22Rv1 (cell line): ENCODE measurements at regions not wholly inside any gene's neighbourhood (a gene's known extent, or its start where the extent isn't known, plus 50 kb on each side); places are given as distances from the start of the nearest gene placed in this dataset.

Experiments
- H3K27ac ChIP-seq: fragments of 450-650 bp; 2 replicates; pipeline ENCODE4 v1.5.1; 2017
- ZFX ChIP-seq: fragments of 450-650 bp; IDR thresholded peaks from 2 replicates; pipeline ENCODE4 v1.6.1; 2017; ENCODE audit warnings: antibody characterized with exemption, borderline replicate concordance
- TF ChIP-seq, protein P1 (sequence below): fragments of 450-650 bp; IDR thresholded peaks from 2 replicates; pipeline ENCODE4 v1.5.1; 2017; ENCODE audit warnings: mild to moderate bottlenecking

DNA sequence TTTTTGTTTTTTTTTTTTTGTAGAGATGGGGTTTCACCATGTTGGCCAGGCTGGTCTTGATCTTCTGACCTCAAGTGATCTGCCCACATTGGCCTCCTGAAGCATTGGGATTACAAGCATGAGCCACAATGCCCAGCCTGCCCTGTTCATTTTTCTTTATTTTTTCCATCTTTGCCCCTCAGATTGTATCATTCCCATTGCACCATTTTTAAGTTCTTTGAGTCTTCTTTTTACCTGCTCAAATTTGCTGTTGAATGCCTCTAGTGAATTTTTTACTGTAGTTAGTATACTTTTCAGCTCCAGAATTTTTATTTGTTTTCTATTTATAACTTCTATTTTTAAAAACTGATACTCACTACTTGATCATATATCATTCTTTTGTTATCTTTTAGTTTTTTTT is 101.4 kb upstream of the SLC4A10 start:
- H3K27ac ChIP-seq: no peak overlapping the region
- TF ChIP-seq, protein P1, sequence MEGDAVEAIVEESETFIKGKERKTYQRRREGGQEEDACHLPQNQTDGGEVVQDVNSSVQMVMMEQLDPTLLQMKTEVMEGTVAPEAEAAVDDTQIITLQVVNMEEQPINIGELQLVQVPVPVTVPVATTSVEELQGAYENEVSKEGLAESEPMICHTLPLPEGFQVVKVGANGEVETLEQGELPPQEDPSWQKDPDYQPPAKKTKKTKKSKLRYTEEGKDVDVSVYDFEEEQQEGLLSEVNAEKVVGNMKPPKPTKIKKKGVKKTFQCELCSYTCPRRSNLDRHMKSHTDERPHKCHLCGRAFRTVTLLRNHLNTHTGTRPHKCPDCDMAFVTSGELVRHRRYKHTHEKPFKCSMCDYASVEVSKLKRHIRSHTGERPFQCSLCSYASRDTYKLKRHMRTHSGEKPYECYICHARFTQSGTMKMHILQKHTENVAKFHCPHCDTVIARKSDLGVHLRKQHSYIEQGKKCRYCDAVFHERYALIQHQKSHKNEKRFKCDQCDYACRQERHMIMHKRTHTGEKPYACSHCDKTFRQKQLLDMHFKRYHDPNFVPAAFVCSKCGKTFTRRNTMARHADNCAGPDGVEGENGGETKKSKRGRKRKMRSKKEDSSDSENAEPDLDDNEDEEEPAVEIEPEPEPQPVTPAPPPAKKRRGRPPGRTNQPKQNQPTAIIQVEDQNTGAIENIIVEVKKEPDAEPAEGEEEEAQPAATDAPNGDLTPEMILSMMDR: no peak
- TF ChIP-seq ZFX: no peak

- TF ChIP-seq, protein P1: no peak
- no peak for TF ChIP-seq ZFX
- no peak overlapping the region for H3K27ac ChIP-seq
These were observed 91.0 kb upstream of the SLC4A10 start for GRCh38 chr2:161533218-161533617.

GRCh38 chr2:161546635-161547034 is 77.6 kb upstream of the SLC4A10 start:
- no peak overlapping the region for H3K27ac ChIP-seq
- TF ChIP-seq, protein P1: no peak
- no peak for TF ChIP-seq ZFX

DNA sequence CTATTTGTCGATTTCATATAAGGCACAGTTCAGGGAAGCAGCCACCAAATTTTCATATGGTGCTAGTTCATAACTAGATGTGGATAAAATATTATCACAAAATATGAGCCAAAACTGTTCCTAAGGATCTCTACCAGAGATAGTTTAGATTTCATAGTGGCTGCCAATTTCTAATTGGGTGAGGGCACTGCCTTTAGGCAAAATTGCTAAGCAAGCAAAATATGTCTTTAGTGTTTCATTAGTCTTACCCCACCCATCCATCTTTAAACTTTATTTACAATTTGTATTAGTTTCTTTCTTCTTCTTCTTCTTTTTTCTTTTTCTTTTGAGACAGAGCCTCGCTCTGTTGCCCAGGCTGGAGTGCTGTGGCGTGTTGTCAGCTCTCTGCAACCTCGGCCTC is 77.1 kb upstream of the SLC4A10 start:
- no peak for TF ChIP-seq ZFX
- TF ChIP-seq, protein P1: no peak
- H3K27ac ChIP-seq: no peak overlapping the region

DNA sequence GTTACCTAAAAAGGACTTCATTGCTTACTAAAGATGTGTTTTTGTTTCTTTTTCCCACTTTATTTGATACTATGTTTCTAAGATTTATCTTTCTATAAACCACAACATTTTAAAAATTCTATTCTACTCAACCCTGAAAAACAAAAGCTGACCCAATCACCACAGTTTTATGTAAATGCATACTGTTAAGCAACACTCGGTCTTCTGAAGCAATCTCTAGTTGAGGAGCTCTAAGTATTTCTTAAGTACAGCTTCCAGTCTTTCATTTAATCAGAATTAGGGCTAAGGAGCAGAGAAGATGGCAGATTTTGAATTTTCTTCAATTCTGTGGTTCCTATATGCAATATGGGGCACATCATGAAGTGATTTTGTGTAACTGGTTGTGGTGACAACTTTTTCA is 72.2 kb upstream of the SLC4A10 start:
- no peak overlapping the region for H3K27ac ChIP-seq
- TF ChIP-seq, protein P1: no peak

DNA sequence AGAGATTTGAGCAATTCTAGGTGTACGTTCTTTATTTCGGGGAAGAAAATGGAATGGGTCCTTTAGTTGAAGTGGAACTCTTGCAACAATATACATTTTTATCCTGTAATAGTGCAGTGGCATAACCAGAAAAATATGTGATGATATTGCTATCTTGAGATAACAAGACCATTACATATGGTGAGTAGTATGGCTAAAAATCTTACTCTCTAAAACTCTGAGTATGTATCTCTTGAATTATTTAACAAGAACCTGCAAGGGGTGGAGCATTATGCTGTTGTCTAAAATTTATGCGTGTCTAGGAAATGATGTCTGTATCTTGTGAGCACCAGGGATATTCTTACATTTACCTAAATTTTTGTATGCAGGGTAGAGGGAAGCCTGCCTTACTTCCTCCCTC is 68.4 kb upstream of the SLC4A10 start:
- no peak overlapping the region for H3K27ac ChIP-seq
- no peak for TF ChIP-seq ZFX
- TF ChIP-seq, protein P1: no peak

GRCh38 chr2:161556440-161556839 is 67.8 kb upstream of the SLC4A10 start:
- no peak for TF ChIP-seq ZFX
- TF ChIP-seq, protein P1: no peak
- no peak overlapping the region for H3K27ac ChIP-seq
